PFSK-1 (cell line): ENCODE measurements at regions not wholly inside any gene's neighbourhood (a gene's known extent, or its start where the extent isn't known, plus 50 kb on each side); places are given as distances from the start of the nearest gene placed in this dataset.

Experiments
- FOXP2 ChIP-seq: optimal IDR thresholded peaks from 2 replicates; pipeline ENCODE3; 2011; ENCODE audit warnings: borderline replicate concordance, control low read depth, inconsistent platforms; ENCODE audit not compliant: insufficient read depth; ENCODE audit errors: extremely low read length, extremely low read depth
- POLR2AphosphoS5 ChIP-seq: IDR thresholded peaks from 2 replicates; pipeline ENCODE4 v1.6.1; 2012; ENCODE audit warnings: low read depth, mild to moderate bottlenecking, control low read depth, low read length, moderate library complexity
- SIN3A ChIP-seq: IDR thresholded peaks from 2 replicates; pipeline ENCODE4 v1.6.1; 2012; ENCODE audit warnings: mild to moderate bottlenecking, low read length, moderate library complexity, borderline replicate concordance; ENCODE audit not compliant: insufficient read depth
- TAF1 ChIP-seq: IDR thresholded peaks from 2 replicates; pipeline ENCODE4 v1.6.1; 2012; ENCODE audit warnings: low read length, control low read depth, borderline replicate concordance; ENCODE audit not compliant: insufficient read depth
- TF ChIP-seq, protein P1 (sequence below), 2 experiments: IDR thresholded peaks; 2 replicates each; pipeline versions ENCODE4 v1.6.1 to v1.8.0; 2011 to 2012; ENCODE audit warnings: low read depth in 2 of 2, low read length in 2 of 2, control low read depth in 1 of 2, inconsistent platforms in 1 of 2, mild to moderate bottlenecking in 1 of 2, moderate library complexity in 1 of 2; ENCODE audit not compliant: insufficient read depth in 1 of 2

- TF ChIP-seq SIN3A (no peak), TAF1 (no peak), FOXP2 (no peak), POLR2AphosphoS5 (no peak)
- TF ChIP-seq, protein P1, sequence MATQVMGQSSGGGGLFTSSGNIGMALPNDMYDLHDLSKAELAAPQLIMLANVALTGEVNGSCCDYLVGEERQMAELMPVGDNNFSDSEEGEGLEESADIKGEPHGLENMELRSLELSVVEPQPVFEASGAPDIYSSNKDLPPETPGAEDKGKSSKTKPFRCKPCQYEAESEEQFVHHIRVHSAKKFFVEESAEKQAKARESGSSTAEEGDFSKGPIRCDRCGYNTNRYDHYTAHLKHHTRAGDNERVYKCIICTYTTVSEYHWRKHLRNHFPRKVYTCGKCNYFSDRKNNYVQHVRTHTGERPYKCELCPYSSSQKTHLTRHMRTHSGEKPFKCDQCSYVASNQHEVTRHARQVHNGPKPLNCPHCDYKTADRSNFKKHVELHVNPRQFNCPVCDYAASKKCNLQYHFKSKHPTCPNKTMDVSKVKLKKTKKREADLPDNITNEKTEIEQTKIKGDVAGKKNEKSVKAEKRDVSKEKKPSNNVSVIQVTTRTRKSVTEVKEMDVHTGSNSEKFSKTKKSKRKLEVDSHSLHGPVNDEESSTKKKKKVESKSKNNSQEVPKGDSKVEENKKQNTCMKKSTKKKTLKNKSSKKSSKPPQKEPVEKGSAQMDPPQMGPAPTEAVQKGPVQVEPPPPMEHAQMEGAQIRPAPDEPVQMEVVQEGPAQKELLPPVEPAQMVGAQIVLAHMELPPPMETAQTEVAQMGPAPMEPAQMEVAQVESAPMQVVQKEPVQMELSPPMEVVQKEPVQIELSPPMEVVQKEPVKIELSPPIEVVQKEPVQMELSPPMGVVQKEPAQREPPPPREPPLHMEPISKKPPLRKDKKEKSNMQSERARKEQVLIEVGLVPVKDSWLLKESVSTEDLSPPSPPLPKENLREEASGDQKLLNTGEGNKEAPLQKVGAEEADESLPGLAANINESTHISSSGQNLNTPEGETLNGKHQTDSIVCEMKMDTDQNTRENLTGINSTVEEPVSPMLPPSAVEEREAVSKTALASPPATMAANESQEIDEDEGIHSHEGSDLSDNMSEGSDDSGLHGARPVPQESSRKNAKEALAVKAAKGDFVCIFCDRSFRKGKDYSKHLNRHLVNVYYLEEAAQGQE (IDR thresholded peaks at IDR 0.05; ENCODE audit: insufficient read depth in 1 of 2, low read depth in 2 of 2, low read length in 2 of 2): no peak
Observed at GRCh38 chrY:19357249-19357648, 387.3 kb downstream of the KDM5D start.

DNA sequence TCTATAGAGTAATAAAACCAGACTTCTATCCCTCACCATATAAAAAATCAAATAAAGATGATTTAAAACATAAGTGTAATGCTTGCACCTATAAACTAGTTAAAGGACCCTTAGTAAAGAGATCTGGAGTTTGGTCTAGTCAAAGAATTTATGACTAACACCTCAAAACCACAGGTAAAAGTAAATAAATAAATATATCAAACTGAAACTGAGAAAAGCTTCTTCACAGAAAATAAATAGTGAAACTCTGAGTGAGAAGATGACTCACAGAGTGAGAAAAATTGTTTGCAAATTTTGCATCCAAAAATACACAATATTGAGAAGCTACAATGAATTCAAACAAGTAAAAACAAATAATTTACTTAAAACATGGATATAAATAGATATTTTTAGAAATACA, 387.8 kb downstream of the KDM5D start:
- TF ChIP-seq SIN3A (no peak), POLR2AphosphoS5 (no peak), FOXP2 (no peak), TAF1 (no peak)
- TF ChIP-seq, protein P1 (IDR thresholded peaks at IDR 0.05; ENCODE audit: insufficient read depth in 1 of 2, low read depth in 2 of 2, low read length in 2 of 2): no peak

- TF ChIP-seq POLR2AphosphoS5 (no peak), TAF1 (no peak), FOXP2 (no peak)
- TF ChIP-seq, protein P1 (IDR thresholded peaks at IDR 0.05; ENCODE audit: insufficient read depth in 1 of 2, low read depth in 2 of 2, low read length in 2 of 2): no peak
Observed at GRCh38 chrY:19354857-19355173, 389.7 kb downstream of the KDM5D start.

DNA sequence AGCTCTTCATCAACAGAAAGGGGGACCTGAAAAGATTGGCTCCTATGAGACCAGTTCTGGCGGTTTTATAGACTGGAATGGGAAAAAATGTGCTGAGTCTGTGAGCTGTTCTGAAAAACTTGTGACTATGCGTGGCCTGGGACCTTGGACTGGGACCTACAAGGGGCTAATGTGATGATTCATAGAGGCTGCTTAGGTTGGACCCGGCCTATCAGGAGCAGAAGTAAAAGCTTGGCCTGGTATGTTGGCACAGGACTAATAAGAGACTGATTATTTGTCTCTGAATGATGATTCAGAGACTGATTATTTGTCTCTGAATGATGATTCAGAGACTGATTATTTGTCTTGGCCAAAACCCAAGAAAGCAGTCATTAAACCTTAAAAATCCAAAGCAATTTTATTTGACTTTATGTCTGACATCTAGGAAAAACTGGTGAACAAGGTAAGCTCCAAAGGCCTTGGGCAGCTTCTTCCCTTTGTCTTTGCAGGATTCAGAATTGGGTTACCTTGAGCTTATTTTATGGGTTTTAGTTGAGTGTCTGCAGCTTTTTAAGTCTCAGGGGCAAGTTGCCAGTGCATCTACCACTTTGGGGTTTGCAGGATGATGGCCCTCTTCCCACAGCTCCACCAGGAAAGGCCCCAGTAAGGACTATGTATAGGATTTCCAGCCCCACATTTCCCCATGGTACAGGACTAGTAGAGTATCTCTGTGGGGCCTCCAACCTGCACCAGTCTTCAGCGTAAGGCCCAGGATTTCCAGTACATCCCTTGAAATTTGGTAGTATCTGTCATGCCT, 390.3 kb downstream of the KDM5D start:
- no peak for TF ChIP-seq SIN3A
- TF ChIP-seq POLR2AphosphoS5: no peak
- TF ChIP-seq, protein P1 (IDR thresholded peaks at IDR 0.05; ENCODE audit: insufficient read depth in 1 of 2, low read depth in 2 of 2, low read length in 2 of 2): no peak
- TF ChIP-seq FOXP2: no peak
- TF ChIP-seq TAF1: no peak
